HUES64 (cell line): ENCODE measurements at regions not wholly inside any gene's neighbourhood (a gene's known extent, or its start where the extent isn't known, plus 50 kb on each side); places are given as distances from the start of the nearest gene placed in this dataset.

Source experiments
- H3K27ac ChIP-seq: 2 replicates; pipeline ENCODE4 v1.7.0; 2013; ENCODE audit warnings: low read depth, low read length, inconsistent platforms
- H3K27me3 ChIP-seq: 2 replicates; pipeline ENCODE4 v1.6.1; 2013; ENCODE audit warnings: mild to moderate bottlenecking, low read length; ENCODE audit not compliant: insufficient read depth
- H3K36me3 ChIP-seq: 2 replicates; pipeline ENCODE4 v1.6.1; 2013; ENCODE audit warnings: mild to moderate bottlenecking, low read length; ENCODE audit not compliant: insufficient read depth
- H3K4me1 ChIP-seq: 2 replicates; pipeline ENCODE4 v1.6.1; 2013; ENCODE audit warnings: mild to moderate bottlenecking, low read length, moderate library complexity; ENCODE audit not compliant: insufficient read depth
- H3K4me3 ChIP-seq: 2 replicates; pipeline ENCODE4 v1.5.1; 2013; ENCODE audit warnings: mild to moderate bottlenecking, low read length, moderate library complexity
- H3K9ac ChIP-seq: 2 replicates; pipeline ENCODE4 v1.6.1; 2013; ENCODE audit warnings: mild to moderate bottlenecking, low read depth, low read length
- H3K9me3 ChIP-seq: 2 replicates; pipeline ENCODE4 v1.6.1; 2013; ENCODE audit warnings: low read depth, low read length; ENCODE audit not compliant: insufficient read depth
- WGBS: fragments of 150-250, 120-280 bp; methylation state at CpG from one replicate; pipeline ENCODE4 v1.1.7; 2013; ENCODE audit warnings: missing lambda C conversion rate; 5-methylcytosine and 5-hydroxymethylcytosine counted together

DNA sequence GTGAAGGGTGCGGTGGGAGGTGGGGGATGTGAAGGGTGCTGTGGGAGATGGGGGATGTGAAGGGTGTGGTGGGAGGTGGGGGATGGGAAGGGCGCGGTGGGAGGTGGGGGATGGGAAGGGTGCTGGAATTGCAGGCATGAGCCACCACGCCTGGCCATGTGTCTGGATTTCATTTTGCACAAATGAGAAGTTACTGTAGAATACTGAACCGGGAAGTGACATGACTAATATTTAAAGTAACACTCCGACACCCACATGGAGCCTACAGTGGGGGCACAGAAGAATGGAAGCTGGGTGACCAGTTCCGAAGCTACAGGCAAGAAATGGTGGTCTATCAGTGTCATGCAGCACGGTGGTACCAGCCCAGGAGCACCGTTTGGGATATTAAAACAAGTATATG is 69.9 kb upstream of the SPTLC1 start:
- 95% methylated on average over 9 of the region's 9 CpGs for WGBS

DNA sequence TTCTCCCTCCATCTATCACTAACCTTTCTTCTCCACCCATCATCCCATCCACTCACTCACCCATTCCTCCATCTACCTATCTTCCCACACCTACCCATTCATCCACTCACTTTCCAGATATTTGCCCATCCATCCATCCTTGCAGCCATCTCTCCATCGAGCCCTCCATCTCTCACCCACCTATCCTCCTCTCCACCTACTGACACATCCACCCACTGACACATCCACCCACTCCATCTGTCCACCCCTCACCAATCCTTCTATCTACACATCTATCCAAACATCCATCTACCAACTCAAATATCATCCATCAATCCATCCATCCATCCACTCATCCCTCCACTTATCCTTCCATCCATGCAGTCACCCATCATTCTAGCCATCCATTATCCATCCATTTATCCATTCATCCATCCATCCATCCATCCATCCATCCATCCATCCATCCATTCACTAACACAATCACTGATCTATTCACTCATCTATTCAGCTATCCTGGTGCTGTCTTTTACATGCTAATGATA is 68.9 kb upstream of the SPTLC1 start:
- no peak overlapping the region for H3K4me3 ChIP-seq
- WGBS, result 91% methylated on average over 1 of the region's 1 CpG
- peaks cover 7% of the 10 kb centered on the region; the same call in 1 of the 2 replicates for H3K4me1 ChIP-seq
- no peaks in the 10 kb centered on the region for H3K36me3 ChIP-seq
- no peak overlapping the region for H3K27ac ChIP-seq
- no peak overlapping the region for H3K9ac ChIP-seq
- peaks cover 4% of the 10 kb centered on the region; the same call in 1 of the 2 replicates for H3K9me3 ChIP-seq
- H3K27me3 ChIP-seq, result no peaks in the 10 kb centered on the region

More for the DNA sequence above, 69.9 kb upstream of the SPTLC1 start:
- Histone ChIP-seq H3K9me3 (peaks cover 4% of the 10 kb centered on the region; the same call in 1 of the 2 replicates), H3K9ac (no peak overlapping the region), H3K36me3 (no peaks in the 10 kb centered on the region), H3K4me1 (peaks cover 11% of the 10 kb centered on the region; the same call in 1 of the 2 replicates), H3K27me3 (no peaks in the 10 kb centered on the region), H3K4me3 (no peak overlapping the region), H3K27ac (no peak overlapping the region)

DNA sequence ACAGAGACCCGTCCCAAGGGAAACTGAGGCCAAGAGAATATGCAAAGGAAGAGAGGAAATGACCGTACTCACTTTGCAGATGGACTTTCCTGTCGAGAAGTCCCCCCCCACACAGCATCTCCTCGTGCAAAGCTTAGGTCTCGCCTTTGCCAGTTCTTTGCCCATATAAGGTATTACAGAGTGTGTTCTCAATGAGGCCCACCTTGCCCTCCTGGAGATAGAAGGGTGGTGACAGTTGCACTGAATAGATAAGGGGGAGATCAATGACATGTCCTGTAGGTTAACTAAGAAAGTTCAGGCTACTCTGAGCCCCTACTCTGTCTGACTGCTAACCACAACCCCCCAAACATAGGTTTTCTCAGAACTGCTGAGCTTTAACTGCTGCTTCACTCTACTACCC is 68.2 kb upstream of the SPTLC1 start:
- Histone ChIP-seq H3K4me1 (peaks cover 7% of the 10 kb centered on the region; the same call in 1 of the 2 replicates), H3K36me3 (no peaks in the 10 kb centered on the region)
- WGBS, result 87% methylated on average over 5 of the region's 5 CpGs

DNA sequence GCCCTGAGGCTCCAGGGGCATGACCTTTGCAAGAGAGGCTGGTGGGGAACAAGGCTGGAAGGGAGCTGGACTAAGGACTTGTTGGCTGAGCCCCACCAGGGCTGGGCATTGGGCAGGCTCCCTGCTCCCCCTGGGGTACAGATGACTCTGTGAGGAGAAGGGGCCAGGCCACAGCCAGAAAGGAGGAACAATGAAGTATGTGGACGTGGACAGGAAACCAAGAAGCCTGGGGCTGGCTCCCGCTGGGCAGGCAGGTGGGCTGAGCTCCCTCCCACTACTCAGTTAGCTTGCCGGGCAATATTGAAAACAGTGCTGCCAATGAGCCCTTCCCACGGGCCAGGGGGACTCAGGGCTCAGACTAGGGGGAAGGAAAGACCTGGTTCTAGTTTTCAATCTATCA is 66.1 kb upstream of the SPTLC1 start:
- Histone ChIP-seq H3K9me3 (peaks cover 4% of the 10 kb centered on the region; the same call in 1 of the 2 replicates), H3K27me3 (no peaks in the 10 kb centered on the region), H3K27ac (no peak overlapping the region), H3K9ac (no peak overlapping the region), H3K4me3 (no peak overlapping the region), H3K36me3 (no peaks in the 10 kb centered on the region), H3K4me1 (peaks cover 7% of the 10 kb centered on the region; the same call in 1 of the 2 replicates)
- WGBS, result 72% methylated on average over 4 of the region's 4 CpGs

More for the DNA sequence above, 68.2 kb upstream of the SPTLC1 start:
- no peak overlapping the region for H3K27ac ChIP-seq
- H3K4me3 ChIP-seq, result no peak overlapping the region
- peaks cover 4% of the 10 kb centered on the region; the same call in 1 of the 2 replicates for H3K9me3 ChIP-seq
- no peak overlapping the region for H3K9ac ChIP-seq
- H3K27me3 ChIP-seq, result no peaks in the 10 kb centered on the region

DNA sequence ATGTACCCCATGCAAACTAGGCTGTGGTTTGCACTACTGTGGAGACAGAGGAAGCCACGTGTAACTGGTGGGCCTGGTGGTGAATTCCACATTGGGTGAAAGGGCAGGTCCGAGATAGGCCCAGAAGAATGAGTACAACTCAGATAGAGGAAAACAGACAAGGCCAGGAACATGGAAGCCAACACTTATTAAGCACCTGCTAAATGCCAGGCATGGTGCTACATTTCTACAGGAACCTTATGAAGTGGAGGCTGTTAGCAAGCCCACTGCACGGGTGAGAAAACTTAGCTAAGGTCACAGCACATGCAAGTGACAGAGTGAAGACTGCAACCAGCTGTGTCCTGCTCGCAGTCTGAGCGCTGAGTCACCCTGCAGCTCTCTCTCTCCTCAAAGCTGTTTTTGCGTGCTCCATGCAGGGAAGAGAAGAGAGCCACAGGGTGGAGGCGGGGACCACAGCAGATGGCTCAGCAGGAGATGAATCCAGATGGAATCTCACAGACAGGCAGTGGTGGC is 65.5 kb upstream of the SPTLC1 start:
- Histone ChIP-seq H3K4me3 (no peak overlapping the region), H3K27ac (no peak overlapping the region), H3K4me1 (peaks cover 7% of the 10 kb centered on the region; the same call in 1 of the 2 replicates), H3K36me3 (no peaks in the 10 kb centered on the region), H3K27me3 (no peaks in the 10 kb centered on the region), H3K9ac (no peak overlapping the region), H3K9me3 (peaks cover 4% of the 10 kb centered on the region; the same call in 1 of the 2 replicates)
- 58% methylated on average over 7 of the region's 7 CpGs for WGBS

DNA sequence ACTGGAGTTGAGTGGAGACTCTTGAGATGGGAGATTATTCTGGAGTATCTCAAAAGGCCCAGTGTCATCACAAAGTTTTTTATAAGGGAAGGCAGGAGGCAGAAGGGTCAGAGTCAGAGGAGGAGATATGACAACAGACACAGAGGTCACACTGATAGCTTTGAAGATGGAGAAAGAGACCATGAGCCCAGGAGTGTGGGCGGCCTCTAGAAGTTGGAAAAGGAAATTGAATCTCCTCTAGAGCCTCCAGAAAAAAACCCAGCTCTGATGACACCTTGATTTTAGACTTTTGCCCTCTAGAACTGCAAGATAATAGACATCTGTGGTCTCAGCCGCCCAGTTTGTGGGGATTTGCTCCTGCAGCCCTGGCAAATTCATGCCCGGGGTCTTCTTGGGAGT is 64.8 kb upstream of the SPTLC1 start:
- Histone ChIP-seq H3K4me1 (peaks cover 7% of the 10 kb centered on the region; the same call in 1 of the 2 replicates), H3K27me3 (no peaks in the 10 kb centered on the region), H3K27ac (no peak overlapping the region), H3K4me3 (no peak overlapping the region), H3K36me3 (no peaks in the 10 kb centered on the region), H3K9me3 (peaks cover 4% of the 10 kb centered on the region; the same call in 1 of the 2 replicates), H3K9ac (no peak overlapping the region)
- WGBS, result 95% methylated on average over 3 of the region's 3 CpGs

DNA sequence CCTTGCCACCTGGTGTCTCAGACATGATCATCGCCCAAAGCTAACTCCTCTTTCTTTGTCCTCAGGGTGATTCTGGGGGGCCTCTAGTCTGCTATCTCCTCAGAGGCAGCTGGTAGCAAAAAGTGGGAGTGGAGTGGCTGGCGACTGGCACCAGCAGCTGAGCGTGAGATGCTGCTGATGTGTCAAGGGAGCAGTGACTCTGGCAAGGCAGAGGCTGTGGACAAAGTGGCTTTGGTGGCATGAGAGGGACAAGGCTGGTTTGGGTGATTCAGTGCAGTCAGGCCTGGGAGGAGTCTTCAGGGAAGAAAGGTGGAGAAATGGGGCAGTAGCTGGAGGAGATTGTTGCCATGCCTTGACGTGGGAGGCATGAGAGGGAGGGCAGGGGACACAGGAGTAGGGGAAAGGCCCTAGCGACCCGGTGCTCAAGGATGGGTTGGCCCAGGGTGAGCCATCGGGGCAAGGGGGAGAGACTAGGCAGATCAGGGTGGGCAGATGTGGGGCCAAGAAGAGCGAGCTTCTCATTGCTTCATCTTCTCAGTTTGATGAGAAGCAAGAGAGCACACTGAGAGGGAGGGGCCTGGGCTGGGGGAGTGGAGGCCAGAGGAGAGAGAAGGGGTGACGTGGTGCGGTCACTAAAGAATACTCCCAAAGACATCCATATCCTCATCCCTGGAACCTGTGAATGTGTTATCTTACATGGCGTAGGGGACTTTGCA is 64.2 kb upstream of the SPTLC1 start:
- no peaks in the 10 kb centered on the region for H3K27me3 ChIP-seq
- peaks cover 4% of the 10 kb centered on the region; the same call in 1 of the 2 replicates for H3K9me3 ChIP-seq
- no peak overlapping the region for H3K27ac ChIP-seq
- WGBS, result 95% methylated on average over 9 of the region's 11 CpGs
- peaks cover 7% of the 10 kb centered on the region; the same call in 1 of the 2 replicates for H3K4me1 ChIP-seq
- H3K4me3 ChIP-seq, result no peak overlapping the region
- no peak overlapping the region for H3K9ac ChIP-seq
- H3K36me3 ChIP-seq, result no peaks in the 10 kb centered on the region

DNA sequence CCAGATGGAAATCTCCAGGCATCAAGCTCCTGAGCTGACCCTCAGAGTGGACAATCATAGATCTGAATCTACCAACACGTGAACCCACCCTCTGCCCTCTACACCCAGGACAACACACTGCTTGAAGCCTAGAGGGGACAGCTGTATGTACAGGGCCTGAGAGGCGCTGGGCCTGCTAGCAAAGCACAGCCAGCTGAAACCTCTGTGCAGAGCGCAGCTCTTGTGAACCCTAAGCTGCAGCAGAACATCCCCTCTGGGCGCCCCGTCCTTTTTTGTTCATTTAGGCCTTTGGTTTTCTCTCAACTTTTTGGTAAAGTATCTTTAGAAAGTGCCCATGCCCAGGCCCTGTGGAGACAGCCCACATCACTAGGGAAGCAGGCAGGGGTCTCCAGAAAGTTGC is 62.4 kb upstream of the SPTLC1 start:
- Histone ChIP-seq H3K4me3 (no peak overlapping the region), H3K4me1 (peaks cover 7% of the 10 kb centered on the region; the same call in 1 of the 2 replicates), H3K27me3 (no peaks in the 10 kb centered on the region), H3K27ac (no peak overlapping the region), H3K36me3 (no peaks in the 10 kb centered on the region), H3K9ac (no peak overlapping the region), H3K9me3 (peaks cover 6% of the 10 kb centered on the region; the same call in 1 of the 2 replicates)
- WGBS, result 93% methylated on average over 5 of the region's 5 CpGs

DNA sequence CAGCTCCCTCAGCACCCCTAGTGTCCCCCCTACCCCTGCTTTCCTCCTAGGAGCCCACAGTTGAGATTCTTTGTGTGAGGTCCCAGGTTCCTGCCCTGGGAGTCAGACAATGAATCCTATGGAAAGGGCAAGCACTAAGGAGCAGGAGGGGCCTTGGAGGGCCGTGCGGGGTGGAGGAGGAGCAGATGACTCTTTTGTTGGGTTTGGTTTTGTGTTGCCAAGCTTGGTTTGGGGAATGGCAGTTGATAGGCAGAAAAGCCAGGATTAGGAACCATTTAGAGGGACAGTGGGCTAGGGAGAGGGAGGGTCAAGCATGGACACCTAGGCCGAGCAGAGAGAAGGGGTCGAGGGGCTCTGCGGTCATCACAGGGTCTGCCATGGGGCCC is 61.6 kb upstream of the SPTLC1 start:
- Histone ChIP-seq H3K9me3 (peaks cover 5% of the 10 kb centered on the region; the same call in 1 of the 2 replicates), H3K9ac (no peak overlapping the region), H3K4me3 (no peak overlapping the region), H3K27ac (no peak overlapping the region), H3K27me3 (no peaks in the 10 kb centered on the region), H3K36me3 (no peaks in the 10 kb centered on the region), H3K4me1 (peaks cover 7% of the 10 kb centered on the region; the same call in 1 of the 2 replicates)
- WGBS, result 94% methylated on average over 5 of the region's 5 CpGs

DNA sequence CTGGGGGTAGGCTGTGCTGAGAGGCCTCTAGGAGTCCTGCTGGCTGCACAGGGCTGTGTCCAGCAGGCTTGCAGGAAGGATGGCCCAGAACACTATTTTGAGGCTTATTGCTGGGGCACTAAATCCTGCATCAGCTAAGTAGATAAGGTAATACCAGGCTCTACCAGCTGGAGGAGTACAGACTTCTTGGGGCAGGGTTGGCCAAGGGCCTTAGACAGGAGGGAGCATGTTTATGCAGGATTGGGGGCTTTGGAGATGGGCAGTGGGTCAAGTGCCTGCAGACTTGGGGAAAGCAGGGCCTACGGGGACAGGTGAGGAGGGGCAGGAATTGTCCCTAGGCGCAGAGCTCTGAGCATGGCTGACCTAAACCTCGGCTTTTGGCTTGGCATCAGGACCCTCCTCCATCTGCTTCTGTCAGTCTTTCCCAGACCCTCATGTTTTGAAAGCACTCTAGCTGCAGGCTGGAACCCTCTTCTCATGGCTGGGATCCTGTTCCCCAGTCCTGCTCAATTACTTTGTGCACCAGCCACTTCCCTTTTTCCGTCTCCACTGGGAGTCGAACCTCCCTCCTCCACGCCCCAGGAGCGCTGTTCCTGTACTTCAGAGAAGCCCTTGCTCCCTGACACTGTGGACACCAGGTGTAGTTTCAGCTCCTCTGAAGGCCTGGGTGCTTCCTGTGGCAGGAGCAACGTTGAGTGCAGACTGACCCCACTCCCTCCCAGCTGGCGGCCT is 61.0 kb upstream of the SPTLC1 start:
- Histone ChIP-seq H3K9ac (no peak overlapping the region), H3K4me1 (peaks cover 7% of the 10 kb centered on the region; the same call in 1 of the 2 replicates), H3K4me3 (no peak overlapping the region), H3K27me3 (no peaks in the 10 kb centered on the region), H3K36me3 (no peaks in the 10 kb centered on the region), H3K27ac (no peak overlapping the region), H3K9me3 (0 out of 2 replicates have a peak, but pooled peaks cover 2% of the 10 kb centered on the region)
- WGBS, result 82% methylated on average over 9 of the region's 9 CpGs

DNA sequence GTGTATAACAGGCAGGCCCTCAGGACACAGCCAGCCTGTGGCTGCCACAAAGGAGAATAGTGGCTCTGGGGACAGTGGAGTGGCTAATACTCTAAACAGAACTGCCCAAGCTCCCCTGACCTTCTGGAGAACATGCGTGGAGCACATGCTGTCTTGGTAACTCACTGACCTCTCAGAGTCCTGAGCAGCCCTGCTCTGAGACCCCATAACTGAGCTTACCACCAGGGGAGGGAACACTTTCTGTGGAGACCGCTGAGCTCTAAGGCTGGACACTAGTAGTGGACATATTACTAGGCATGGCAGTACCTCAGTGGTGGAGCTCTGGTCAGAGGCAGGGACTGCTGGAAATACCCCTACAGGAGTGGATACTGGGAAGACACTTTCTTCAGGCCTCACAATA is 60.2 kb upstream of the SPTLC1 start:
- no peaks in the 10 kb centered on the region for H3K36me3 ChIP-seq
- no peak overlapping the region for H3K4me3 ChIP-seq
- H3K27ac ChIP-seq, result no peak overlapping the region
- no peak overlapping the region for H3K9ac ChIP-seq
- H3K4me1 ChIP-seq, result no peaks in the 10 kb centered on the region
- 95% methylated on average over 2 of the region's 2 CpGs for WGBS
- no peaks in the 10 kb centered on the region for H3K27me3 ChIP-seq
- H3K9me3 ChIP-seq, result 0 out of 2 replicates have a peak, but pooled peaks cover 2% of the 10 kb centered on the region
